PC-3 (cell line): ENCODE measurements at regions not wholly inside any gene's neighbourhood (a gene's known extent, or its start where the extent isn't known, plus 50 kb on each side); places are given as distances from the start of the nearest gene placed in this dataset.
"Not testable (repeated sequence)": the region's sequence is repeated elsewhere in the genome, so short reads cannot be mapped to it uniquely, and the experiment has no call there.

Experiments
- EZH2 ChIP-seq: fragments of 300-600 bp; sonication (generic); IDR thresholded peaks from one replicate; pipeline ENCODE4 v1.6.1; 2017; ENCODE audit warnings: antibody characterized with exemption, mild to moderate bottlenecking, low read length; ENCODE audit not compliant: unreplicated experiment
- TF ChIP-seq, protein P1 (sequence below): fragments of 300-600 bp; sonication (generic); conservative IDR thresholded peaks from 2 replicates; pipeline ENCODE4 v1.5.1; 2017; ENCODE audit warnings: antibody characterized with exemption, low read depth, mild to moderate bottlenecking, low read length

DNA sequence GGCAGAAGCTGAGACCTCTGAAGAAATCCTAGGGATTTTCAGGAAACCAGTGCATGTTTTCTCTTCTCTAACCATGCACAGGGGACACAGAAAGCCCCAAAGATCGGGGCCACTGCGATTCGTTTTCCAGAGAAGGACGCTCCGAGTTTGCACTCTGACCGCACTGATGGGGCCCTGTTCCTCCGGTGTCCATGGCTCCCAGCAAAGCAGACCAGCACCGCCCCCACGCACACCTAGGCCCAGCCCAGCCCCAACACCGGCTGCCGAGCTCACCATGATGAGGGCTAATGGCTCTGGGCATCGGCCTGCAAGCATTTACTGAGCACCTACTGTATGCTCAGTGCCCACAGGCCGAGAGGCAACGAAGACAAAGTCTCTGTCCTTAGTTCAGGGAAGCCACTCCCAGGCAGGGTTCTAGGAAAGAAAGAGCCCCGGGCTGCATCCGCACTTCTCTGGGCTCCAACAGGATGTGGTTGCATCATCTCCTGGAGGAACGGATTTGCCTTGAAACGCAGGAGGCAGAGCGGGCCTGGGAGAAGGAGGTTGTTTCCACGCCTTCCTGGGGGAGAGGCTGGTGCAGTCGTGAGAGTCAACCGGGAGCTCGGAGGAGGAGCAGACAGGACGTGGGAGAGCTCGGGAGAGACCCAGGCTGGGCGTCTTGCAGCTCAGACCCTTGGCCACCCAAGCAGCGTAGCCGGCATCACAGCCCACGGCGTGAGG, 5460.9 kb upstream of the TPTE start:
- TF ChIP-seq, protein P1, sequence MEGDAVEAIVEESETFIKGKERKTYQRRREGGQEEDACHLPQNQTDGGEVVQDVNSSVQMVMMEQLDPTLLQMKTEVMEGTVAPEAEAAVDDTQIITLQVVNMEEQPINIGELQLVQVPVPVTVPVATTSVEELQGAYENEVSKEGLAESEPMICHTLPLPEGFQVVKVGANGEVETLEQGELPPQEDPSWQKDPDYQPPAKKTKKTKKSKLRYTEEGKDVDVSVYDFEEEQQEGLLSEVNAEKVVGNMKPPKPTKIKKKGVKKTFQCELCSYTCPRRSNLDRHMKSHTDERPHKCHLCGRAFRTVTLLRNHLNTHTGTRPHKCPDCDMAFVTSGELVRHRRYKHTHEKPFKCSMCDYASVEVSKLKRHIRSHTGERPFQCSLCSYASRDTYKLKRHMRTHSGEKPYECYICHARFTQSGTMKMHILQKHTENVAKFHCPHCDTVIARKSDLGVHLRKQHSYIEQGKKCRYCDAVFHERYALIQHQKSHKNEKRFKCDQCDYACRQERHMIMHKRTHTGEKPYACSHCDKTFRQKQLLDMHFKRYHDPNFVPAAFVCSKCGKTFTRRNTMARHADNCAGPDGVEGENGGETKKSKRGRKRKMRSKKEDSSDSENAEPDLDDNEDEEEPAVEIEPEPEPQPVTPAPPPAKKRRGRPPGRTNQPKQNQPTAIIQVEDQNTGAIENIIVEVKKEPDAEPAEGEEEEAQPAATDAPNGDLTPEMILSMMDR = not testable (repeated sequence)
- TF ChIP-seq EZH2 = not testable (repeated sequence)
